Renal pelvis (tissue), 1 donor: ENCODE measurements at regions not wholly inside any gene's neighbourhood (a gene's known extent, or its start where the extent isn't known, plus 50 kb on each side); places are given as distances from the start of the nearest gene placed in this dataset.
A peak's percentile ranks its signal among the peaks of the same experiment; 100 is the strongest.

Experiments used
- DNase-seq: peaks from one replicate; pipeline ENCODE4 v3.0.0-alpha.2; 2013

DNA sequence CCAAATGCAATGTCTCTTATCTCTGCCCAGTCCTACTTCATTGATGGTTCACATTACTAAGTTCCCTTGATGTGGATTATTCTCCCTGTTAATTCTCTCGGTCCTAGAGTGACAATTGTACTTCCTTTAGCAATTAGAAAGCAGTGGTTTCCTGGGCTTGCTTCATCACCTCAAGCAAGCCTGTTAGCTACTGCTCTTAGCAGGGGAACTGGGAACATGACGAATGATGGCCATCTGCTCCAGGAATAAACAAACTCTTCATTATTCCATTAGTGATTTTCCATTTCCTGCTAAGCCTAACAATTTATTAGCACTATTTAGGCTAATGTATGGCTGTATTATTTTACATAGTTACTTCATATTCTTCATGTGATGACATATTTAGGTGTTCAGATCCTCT lies 331.8 kb downstream of the MTX2 start:
- no peak for DNase-seq

DNA sequence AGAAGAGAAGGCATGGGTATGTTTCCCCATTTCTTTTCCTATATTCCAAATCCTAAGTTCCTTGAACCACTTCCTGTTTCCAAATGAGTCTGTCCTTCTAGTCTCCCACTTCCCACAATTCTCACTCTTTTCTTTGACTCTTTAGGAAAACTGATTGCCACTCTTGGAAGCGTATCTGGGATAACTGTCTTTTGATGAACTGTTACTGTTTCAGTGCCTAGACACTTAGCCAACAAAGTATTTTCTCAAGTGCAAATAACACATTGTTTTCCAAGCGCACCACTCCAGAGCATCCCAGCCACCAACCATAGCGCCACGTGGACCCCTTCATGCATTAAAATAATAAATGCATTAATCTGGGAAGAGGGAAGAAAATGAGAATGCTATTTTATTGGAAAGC lies 342.8 kb downstream of the MTX2 start:
- no peak for DNase-seq

DNA sequence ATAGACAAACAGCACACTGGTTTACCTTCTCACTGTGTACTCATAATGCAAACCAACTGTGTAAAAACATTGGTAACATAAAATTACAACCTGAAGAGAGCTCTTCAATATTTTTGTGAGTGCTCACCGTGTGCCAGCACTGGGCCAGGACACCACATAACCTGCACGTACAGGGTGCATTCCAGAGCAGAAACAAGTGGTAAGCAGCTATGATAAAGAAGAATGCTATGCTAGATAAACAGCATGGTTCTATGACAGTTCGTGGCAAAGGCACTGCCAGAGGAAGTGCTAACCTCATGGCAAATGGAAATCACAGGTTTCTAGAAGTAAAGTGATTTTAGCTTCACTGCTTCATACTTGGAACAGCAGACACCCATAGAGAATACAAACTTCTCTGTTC lies 343.5 kb downstream of the MTX2 start:
- DNase-seq = no peak

DNA sequence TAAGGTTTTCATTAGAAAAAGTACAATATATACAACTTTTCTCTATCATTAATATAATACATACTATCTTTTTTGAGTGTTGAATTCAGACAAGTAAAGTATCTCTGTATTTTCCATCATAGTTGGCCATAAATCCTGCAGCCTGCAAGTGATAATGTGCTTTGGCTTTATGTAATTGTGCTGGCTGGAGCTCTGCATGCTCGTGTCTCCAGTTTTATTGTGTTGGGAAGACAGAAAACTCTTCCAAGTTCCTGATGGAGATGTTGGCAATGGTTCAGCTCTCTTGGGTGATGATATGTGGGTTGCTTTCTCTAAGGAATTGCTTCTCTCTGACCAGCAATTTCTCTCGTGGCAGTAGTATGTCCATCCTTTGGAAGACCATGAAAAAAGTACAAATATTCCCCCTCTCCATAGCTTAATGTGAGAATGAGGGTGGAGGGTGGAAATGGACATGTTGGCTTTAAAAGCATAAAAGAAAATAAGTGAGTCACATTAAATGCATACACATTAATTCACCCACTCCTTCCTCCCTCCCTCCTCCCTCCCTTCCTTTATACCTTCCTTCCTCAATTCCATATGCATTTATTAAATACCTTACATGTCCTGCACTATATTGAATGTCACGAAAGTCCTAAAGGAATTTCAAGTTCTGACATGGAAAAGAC lies 344.2 kb downstream of the MTX2 start:
- DNase-seq = no peak

DNA sequence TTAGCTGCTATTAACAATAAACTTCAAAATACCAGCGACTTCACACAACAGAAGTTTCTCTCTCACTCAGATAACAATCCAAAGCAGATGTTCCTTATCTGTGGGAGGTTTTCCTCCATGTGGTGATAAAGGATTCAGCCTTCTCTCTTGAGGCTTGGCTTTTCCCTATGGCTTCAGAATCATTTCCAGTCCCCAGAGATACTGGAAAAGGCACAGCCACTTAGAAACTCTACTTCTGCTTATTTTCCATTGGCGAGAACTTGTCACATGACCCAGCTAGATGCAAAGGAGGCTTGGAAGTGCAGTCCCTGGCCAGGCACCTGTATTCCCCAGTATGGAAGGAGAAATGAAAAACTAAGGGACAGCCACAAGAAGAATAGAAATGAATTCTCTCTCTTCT lies 344.8 kb downstream of the MTX2 start:
- no peak for DNase-seq

DNA sequence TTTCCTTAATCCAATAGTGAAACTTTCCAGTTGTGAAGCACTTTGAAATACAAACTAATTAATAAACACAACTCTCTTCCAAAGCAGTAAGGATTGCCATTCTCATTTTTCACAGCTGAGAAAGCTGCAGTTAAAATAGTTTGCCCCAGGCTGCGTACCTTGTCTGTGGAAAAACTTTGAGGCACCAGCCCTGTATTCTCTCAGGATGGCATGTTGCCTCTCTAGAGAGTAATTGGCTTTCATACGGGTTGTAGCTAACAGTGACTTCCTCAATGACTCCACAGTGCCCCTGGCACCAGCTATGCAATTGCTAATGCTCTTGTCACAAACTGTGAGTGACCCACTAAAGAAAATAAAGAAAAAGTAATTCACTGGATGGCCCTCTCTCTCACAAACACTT lies 345.7 kb downstream of the MTX2 start:
- DNase-seq = no peak

DNA sequence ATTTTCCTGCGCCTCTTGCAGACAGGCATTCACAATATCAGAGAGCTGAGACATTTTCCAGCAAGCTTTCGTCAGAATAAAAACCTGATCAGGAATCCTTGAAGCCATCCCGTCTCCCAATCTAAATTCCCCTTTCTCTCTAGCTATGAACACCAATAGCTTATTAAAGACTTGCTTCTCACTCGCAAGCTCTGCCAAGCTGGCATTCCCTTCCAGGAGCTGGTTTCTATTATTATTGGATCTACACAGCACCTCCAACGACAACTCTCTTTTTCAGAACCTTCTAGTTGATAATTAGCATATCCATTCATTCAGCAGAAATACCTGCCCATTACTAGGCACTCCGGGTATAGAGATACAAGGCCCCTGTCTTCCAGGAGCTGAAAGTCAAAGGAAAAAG lies 350.3 kb downstream of the MTX2 start:
- no peak for DNase-seq

DNA sequence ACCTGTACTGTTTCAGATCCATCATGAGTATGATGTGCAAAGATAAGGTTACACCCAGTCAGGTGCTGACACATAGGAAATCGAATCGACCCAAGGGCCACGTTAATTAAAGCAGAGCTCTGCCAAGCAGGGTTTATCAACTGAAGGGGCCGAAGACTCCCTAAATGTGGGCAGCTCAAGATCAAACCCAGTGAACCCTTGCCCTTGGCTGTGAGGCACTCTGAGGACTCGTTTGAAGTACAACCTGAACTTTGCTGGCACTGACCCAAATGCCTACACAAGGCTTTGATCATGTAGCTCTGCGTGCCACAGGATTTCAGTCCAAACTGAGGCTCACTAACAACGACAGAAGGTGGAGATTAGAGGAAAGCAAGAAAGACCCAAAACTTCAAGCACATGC lies 352.1 kb downstream of the MTX2 start:
- DNase-seq = no peak

DNA sequence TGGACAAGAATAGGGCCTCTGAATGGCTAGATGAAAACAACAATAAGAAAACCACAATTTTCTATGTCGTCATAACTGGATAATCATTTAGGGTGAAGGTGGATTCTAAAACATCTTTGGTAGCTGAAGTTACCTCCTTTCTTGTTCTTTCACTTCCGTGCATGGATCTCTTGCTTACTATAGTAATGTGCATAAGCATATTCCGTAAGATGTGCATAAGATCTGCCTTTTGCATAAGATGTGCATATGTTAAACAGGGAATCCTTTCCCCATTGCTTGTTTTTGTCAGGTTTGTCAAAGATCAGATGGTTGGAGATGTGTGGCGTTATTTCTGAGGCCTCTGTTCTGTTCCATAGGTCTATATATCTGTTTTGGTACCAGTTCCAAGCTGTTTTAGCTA lies 353.6 kb downstream of the MTX2 start:
- DNase-seq = no peak

DNA sequence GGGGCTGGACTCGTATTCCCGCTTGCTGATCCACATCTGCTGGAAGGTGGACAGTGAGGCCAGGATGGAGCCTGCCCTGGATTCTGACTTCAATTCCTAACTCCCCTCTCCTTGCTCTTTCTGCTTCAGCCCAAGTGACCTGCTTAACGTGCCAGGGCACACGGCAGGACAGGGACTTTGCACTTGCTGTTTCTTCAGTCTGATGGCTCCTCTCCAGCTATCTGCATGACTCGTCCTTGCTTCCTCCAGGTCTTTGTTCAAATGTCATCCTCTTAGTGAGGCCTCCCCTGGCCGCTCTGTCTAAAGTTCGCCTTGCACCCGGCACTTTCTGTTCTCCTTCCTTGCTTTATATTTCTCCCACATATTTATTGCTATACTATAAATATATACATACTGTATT lies 357.6 kb downstream of the MTX2 start:
- no peak for DNase-seq

DNA sequence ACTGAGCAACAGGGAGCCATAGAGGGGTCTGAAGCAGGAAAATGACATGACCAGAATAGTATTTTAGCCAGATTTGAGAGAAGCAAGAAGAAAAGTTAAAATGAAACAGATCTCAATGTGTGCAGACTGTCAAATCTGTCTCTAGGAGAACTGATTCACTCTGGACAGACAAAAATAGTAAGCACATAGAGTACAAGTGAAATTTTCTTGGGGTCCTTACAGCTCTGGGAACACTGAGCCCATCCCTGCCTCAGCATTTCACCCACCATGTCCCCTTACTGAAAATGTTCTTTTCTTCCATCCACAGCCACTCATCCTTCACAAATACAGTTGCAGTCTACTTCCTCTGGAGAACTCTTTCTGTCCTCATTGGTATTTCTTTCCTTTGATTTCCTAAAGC lies 359.2 kb downstream of the MTX2 start:
- no peak for DNase-seq

DNA sequence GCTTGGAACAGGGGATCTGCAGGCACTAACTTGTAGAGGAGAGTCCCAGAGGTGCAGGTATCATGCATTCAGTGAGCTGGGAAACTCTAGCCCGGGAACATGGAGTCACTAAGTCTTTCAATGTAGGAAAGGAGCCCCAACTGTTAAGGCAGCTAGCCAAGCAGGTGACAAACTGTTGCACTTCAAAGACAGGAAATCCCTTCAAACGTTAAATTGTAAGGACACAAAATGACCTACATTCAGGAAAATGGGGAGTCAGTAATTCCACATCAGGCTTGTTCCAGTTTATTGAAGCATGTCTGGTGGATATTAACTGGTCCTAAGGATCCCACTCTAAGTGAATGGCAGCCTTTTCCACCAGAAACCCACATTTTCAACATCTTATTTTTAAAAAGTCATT lies 364.5 kb downstream of the MTX2 start:
- no peak for DNase-seq

DNA sequence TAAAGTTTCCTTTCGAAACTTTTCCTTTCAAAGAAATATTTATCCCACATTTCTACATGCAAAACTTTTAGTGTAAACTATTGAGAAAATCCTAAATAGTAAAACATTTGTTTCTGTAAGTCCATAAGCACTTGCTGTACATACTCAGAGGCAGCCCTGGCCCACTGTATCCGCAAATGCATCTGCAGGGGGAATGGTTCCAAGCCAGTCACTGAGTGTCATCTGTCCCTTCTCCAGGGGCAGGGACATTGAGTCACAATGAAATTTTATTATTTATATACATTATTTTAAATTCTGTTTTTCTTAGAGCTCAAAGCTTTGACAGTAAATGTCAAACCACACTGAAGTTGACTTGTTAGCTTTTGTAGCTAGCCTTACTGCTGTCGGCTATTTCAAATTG lies 367.2 kb downstream of the MTX2 start:
- no peak for DNase-seq

DNA sequence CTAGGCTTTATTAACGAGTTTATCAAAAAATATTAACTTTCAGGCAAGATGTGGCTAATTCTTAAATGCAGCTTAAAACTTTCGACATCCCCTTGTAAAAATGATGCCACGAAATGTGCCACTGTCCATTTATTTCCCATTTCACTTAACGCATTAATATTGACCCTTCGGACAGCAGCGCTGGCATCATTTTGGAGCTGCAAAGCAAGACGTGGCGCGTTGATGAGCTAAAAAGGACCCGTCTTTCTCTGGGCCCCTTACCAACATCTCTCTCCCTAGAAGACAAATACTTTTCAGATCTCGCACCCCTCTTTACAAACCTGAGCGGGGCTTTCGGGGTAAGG lies 367.9 kb downstream of the MTX2 start:
- DNase-seq = no peak

DNA sequence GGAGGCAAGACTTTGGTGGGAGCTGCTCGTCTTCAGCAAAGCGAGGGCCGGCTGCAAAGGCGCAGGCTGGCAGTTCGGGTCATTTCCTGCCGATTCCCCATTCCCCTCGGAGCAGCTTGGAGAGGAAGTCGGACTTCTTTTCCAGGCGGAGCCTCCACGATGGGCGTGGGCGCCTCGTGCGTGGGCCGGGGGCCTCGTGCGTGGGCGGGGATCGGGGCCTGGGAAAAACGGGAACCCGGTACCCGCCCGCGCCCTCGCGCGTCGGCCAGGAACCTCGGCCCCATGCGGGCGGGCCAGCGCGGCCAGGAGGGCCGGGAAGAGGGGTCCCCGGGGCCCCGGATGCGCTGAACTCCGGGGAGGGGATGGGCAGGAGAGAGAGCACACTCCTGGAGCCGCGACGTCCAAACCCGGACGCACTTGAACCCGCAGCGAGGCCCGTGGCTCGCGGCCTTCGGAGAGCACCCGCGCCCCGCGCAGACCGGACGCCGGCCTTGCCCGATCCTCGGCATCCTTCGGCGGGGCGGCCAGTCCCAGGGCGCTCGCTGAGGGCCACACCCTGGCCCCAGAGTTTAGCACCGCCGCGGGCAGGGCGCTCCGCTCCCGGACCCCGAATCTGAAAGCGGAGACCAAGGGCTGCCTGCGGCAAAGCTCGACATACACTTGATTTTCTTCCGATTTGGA lies 368.4 kb downstream of the MTX2 start:
- DNase-seq = no peak

DNA sequence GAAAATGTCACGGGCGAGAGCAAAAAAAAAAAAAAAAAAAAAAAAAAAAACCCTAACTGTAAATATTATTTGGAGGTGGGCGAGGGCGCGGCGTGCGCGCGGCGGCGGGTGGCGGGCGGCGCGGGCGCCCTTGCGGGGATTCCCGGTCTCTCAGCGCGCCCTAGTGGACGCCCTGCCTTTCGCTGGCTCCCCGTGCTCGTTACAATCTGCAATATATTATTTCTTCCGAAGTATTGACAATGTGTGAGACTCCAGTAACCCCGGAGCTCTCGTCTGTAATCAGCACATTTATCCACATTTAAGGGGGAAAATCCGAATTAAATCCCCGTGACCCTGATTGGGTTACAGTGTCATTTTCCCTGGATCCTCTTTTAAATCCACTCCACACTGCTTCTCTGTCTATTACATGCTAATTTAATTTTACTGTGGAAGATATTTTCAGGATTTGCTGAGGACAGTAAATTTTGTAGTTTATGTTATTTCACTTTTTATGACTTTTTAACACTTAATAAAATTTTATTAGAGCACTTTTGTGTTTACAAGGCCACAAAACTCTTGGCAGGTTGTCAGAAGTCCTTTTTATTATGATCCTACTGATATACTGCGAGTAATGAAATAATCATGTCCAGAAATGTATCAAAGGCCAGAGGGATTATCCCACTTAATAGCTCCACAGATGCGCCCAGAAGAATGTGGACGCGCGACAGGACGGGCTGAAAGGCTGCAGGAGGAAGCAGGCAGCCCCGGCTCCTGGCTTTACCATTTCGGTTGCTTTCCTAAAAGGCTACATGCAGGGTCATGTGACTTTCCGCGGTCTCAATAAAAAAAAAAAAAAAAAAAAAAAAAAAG lies 369.1 kb downstream of the MTX2 start:
- peak; percentile 78 for DNase-seq

DNA sequence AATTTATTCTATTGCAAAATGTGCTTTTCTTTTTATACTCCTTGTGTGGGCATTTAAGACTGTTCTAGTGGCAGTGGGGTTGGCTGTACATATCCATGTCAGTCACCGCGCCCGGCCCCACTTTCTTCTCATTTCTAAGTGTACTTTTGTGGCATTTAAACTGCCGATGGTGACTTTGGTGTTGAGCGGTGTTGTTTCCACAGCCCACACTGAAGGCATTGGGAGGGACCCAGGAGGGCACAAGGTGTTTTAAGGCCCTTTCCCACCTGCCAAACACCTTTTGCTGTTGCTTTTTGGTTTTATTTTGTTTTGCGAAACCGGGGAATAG lies 369.7 kb downstream of the MTX2 start:
- no peak for DNase-seq

DNA sequence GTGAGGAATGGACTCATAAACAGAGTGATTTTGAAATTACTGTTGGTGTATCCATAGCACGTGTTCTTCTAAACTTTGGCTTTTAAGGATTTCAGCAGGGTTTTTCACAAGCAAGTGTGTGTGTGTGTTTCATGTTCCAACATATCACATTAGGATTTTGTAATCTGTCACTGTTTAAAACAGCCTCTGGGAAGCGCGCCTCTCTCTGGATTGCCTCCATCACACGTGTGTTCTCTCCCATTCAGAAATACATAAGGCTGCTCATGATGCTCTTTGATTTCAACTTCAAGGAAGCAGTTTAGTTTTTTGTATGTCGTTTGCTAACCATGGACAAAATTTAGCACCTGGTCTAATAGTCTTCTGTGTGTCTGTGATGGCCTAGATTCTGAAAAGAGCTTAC lies 370.4 kb downstream of the MTX2 start:
- DNase-seq = no peak

DNA sequence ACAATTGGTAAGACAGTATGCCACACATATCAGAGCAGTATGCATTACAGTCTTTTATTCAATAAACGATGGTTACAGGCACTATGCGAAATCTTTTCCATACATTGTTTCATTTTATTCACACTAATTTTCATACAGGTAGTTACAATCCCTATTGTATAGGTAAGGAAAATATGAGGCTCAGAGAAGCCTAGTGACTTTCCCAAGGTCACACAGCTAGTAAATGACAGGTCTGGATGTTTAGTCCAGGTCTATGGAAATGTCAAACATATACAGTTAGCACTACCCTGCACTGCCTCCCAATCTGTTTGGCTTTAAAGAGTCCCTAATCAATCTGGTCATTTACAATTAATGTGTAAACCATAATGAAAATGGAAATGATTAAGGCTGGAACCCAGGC lies 372.2 kb downstream of the MTX2 start:
- no peak for DNase-seq

DNA sequence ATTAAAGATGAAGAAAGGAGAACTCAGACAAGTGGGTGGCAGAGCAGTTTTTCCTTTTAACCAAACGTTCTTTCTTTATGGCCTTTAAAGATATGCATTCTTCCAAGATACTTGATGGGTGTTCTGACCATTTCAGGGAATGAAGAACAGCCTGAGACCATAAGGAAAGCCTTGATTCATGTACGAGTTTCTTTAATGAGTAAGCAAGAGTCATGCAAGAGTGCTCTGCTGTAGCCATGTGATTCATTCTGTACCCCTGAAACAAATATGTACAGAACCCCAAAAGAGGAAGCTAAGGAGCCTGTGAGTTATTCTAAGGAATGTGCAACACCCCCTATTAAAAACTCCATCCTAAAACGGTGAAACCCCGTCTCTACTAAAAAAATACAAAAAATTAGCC lies 372.8 kb downstream of the MTX2 start:
- DNase-seq = no peak

DNA sequence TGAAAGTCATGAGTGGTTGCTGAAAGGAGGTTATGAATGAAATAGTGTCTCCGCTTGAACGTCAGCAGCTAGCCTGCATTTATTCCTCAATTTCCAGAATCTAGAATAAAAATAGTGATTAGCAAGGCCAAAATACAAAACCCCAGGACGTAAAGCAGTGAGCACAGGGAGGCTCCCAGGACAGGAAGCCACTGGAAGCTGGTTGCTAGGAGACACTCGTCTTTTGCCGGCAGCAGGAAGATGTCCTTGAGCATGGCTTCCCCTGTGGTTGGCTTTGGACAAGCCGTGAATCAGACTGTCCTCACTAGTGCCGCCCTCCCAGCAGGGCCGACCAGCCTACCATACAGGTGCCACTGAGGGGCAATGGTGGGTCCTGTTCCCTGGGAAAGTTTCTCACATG lies 374.4 kb downstream of the MTX2 start:
- DNase-seq = no peak

DNA sequence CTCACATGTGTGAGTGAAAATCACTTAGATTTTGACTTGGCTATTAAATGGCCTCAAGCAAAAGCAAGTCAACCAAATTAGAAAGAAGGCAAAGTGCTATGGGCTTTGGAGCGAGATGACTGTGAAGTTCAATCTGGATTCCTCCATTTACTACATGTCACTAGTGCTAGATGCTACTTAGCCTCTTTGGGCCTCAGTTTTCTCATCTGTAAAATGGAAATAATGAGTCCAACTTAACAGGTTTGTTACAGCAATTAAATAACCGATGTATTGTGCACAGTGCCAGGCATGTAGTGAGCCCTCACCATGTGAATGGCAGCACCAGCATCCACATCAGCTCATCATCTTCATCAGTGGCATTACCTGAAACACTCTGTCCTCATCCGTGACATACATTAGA lies 376.3 kb downstream of the MTX2 start:
- DNase-seq = no peak

DNA sequence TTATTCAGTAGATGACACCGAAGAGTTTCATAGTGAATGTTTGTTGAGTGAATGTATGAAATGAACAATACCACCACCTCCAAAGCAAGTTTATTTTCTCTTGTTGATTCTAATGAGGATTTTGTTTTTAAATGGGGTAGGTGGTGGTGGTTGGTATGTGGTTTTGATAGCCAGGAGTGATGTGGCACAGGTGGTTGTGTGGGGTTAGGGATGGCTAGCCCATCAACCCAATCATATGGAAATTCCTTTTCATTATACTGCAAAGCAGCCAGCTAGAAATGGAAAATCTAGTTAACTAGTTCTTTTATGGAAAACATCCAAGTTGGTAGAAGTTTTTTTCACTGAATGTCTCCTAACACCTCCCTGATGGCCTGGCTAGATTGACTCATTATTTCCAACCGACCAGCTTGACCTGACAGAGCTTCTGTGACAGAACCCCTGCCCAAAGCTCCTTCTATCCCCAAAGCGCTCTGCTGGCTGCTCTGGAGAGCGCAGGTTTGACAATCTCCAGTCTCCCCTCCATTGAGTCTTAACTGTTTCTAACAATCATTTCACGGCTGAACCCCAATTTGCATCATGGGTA lies 376.9 kb downstream of the MTX2 start:
- DNase-seq = no peak
